ENCODE measurements at regions not wholly inside any gene's neighbourhood (a gene's known extent, or its start where the extent isn't known, plus 50 kb on each side); places are given as distances from the start of the nearest gene placed in this dataset.

- H3K27ac Mint-ChIP-seq: no peak overlapping the region
- no peak for DNase-seq
- no peaks in the 10 kb centered on the region for H3K4me1 ChIP-seq (ENCODE audit: insufficient read depth, low read length)
- no peaks in the 10 kb centered on the region for H3K36me3 ChIP-seq (ENCODE audit: insufficient read depth, low read length)
- H3K27ac ChIP-seq (ENCODE audit: low read depth in 1 of 2, low read length in 2 of 2): no peak overlapping the region
- ChIA-PET CTCF (no interaction called here), POLR2A (no interaction called here)
- H3K9me3 ChIP-seq (ENCODE audit: control insufficient read depth in 1 of 2, insufficient read depth in 1 of 2, low read length in 2 of 2): no peaks in the 10 kb centered on the region
- TF ChIP-seq CTCF (IDR thresholded peaks at IDR 0.05): no peak
- no peak overlapping the region for H3K4me3 Mint-ChIP-seq
- no peaks in the 10 kb centered on the region for H3K27me3 ChIP-seq (ENCODE audit: control insufficient read depth in 1 of 2, insufficient read depth in 2 of 2, low read length in 2 of 2)
- H3K36me3 Mint-ChIP-seq (ENCODE audit: low read depth): no peaks in the 10 kb centered on the region
- no peak for ATAC-seq (ENCODE audit: poor library complexity)
- peaks cover 3% of the 10 kb centered on the region for H3K9me3 Mint-ChIP-seq
- no peaks in the 10 kb centered on the region for H3K4me1 Mint-ChIP-seq (ENCODE audit: low read depth)
- intact Hi-C loops (cut with DNase I, micrococcal nuclease): no loop called here
- no peak overlapping the region for H3K4me3 ChIP-seq (ENCODE audit: low read length)
- no peaks in the 10 kb centered on the region for H3K27me3 Mint-ChIP-seq
These were observed 121.2 kb downstream of the SLC6A15 start for GRCh38 chr12:84791444-84791843.

- H3K9me3 ChIP-seq (ENCODE audit: control insufficient read depth in 1 of 2, insufficient read depth in 1 of 2, low read length in 2 of 2): no peaks in the 10 kb centered on the region
- H3K27me3 ChIP-seq (ENCODE audit: control insufficient read depth in 1 of 2, insufficient read depth in 2 of 2, low read length in 2 of 2): no peaks in the 10 kb centered on the region
- Mint-ChIP-seq H3K4me1 (ENCODE audit: low read depth) (no peaks in the 10 kb centered on the region), H3K36me3 (ENCODE audit: low read depth) (no peaks in the 10 kb centered on the region), H3K27me3 (no peaks in the 10 kb centered on the region), H3K27ac (no peak overlapping the region), H3K9me3 (no peaks in the 10 kb centered on the region), H3K4me3 (no peak overlapping the region)
- H3K4me3 ChIP-seq (ENCODE audit: low read length): no peak overlapping the region
- intact Hi-C loops (cut with DNase I, micrococcal nuclease): no loop called here
- no peak overlapping the region for H3K27ac ChIP-seq (ENCODE audit: low read depth in 1 of 2, low read length in 2 of 2)
- no peaks in the 10 kb centered on the region for H3K4me1 ChIP-seq (ENCODE audit: insufficient read depth, low read length)
- no peak for TF ChIP-seq CTCF (IDR thresholded peaks at IDR 0.05)
- H3K36me3 ChIP-seq (ENCODE audit: insufficient read depth, low read length): no peaks in the 10 kb centered on the region
- DNase-seq (no peak), ATAC-seq (ENCODE audit: poor library complexity) (no peak)
- CTCF ChIA-PET: no interaction called here
- POLR2A ChIA-PET: no interaction called here
These were observed 123.4 kb downstream of the SLC6A15 start for GRCh38 chr12:84789184-84789583.

- ATAC-seq (ENCODE audit: poor library complexity) (no peak), DNase-seq (no peak)
- Mint-ChIP-seq H3K27ac (no peak overlapping the region), H3K9me3 (peaks cover 2% of the 10 kb centered on the region), H3K36me3 (ENCODE audit: low read depth) (no peaks in the 10 kb centered on the region), H3K4me3 (no peak overlapping the region), H3K27me3 (no peaks in the 10 kb centered on the region), H3K4me1 (ENCODE audit: low read depth) (no peaks in the 10 kb centered on the region)
- H3K27me3 ChIP-seq (ENCODE audit: control insufficient read depth in 1 of 2, insufficient read depth in 2 of 2, low read length in 2 of 2): no peaks in the 10 kb centered on the region
- CTCF ChIA-PET: no interaction called here
- intact Hi-C loops (cut with DNase I, micrococcal nuclease): no loop called here
- H3K4me1 ChIP-seq (ENCODE audit: insufficient read depth, low read length): no peaks in the 10 kb centered on the region
- no peaks in the 10 kb centered on the region for H3K36me3 ChIP-seq (ENCODE audit: insufficient read depth, low read length)
- TF ChIP-seq CTCF (IDR thresholded peaks at IDR 0.05): no peak
- H3K4me3 ChIP-seq (ENCODE audit: low read length): no peak overlapping the region
- no peaks in the 10 kb centered on the region for H3K9me3 ChIP-seq (ENCODE audit: control insufficient read depth in 1 of 2, insufficient read depth in 1 of 2, low read length in 2 of 2)
- POLR2A ChIA-PET: no interaction called here
- H3K27ac ChIP-seq (ENCODE audit: low read depth in 1 of 2, low read length in 2 of 2): no peak overlapping the region
These were observed 125.3 kb downstream of the SLC6A15 start for GRCh38 chr12:84787253-84787652.

Data from CD4-positive, alpha-beta T cell (primary cell).